ENCODE measurements at regions not wholly inside any gene's neighbourhood (a gene's known extent, or its start where the extent isn't known, plus 50 kb on each side); places are given as distances from the start of the nearest gene placed in this dataset.
A peak's percentile ranks its signal among the peaks of the same experiment; 100 is the strongest.

- ATAC-seq: peak; percentile 88
- H3K4me2 ChIP-seq (ENCODE audit: low read length): peak overlapping the region; percentile 64
Observed at GRCh38 chr18:39946623-39947061, 2008.4 kb upstream of the PIK3C3 start.

DNA sequence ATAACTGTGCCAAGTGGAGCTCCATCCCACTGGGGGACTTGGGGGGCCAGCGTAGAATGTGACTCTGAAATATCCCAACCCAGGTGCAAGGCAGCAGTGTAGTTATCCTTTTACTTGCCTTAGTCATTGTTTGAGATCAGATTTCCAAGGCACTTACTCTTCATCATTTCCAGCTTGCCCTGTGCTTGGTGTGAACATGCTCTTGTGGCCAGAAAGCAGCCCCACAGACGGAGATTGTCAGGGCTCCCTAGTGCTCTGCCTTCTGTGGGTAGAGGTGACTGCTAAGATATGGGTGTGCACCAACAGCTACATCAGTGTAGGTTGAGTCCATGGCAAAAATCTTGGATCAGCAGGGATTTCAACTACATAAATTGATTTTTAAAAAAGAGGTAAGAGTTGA is 2010.0 kb upstream of the PIK3C3 start:
- no peaks in the 10 kb centered on the region for H4K20me1 ChIP-seq (ENCODE audit: low read length)
- no peak overlapping the region for H3K9ac ChIP-seq (ENCODE audit: low read length)
- no peak overlapping the region for H3K4me3 ChIP-seq (ENCODE audit: low read length)
- no peaks in the 10 kb centered on the region for H3K36me3 ChIP-seq (ENCODE audit: low read depth, low read length)
- H3F3A ChIP-seq (ENCODE audit: low read length, unreplicated experiment): no peaks in the 10 kb centered on the region
- no TSS peak for BruUV-seq (replicated peaks)
- intact Hi-C loops (cut with micrococcal nuclease): loop anchor here (5.0 kb wide), 2 partner anchors 103 to 212 kb away; no protein-coding TSS in a partner anchor
- CTCF ChIA-PET: no interaction called here
- DNase-seq (peak; percentile 8), ATAC-seq (no peak)
- H3K79me2 ChIP-seq (ENCODE audit: low read length): no peaks in the 10 kb centered on the region
- TF ChIP-seq EZH2 (IDR thresholded peaks at IDR 0.05; ENCODE audit: low read length, unreplicated experiment): no peak
- TF ChIP-seq EZH2phosphoT487 (IDR thresholded peaks at IDR 0.05; ENCODE audit: borderline replicate concordance, low read length): no peak
- TF ChIP-seq CTCF (conservative IDR thresholded peaks at IDR 0.05; ENCODE audit: low read depth, low read length): no peak
- no peaks in the 10 kb centered on the region for H3K27me3 ChIP-seq (ENCODE audit: low read length)
- POLR2A ChIA-PET (ENCODE audit: unreplicated experiment): no interaction called here
- H2AFZ ChIP-seq (ENCODE audit: low read length): no peak overlapping the region
- no peak overlapping the region for H3K27ac ChIP-seq (ENCODE audit: low read length)
- H3K9me3 ChIP-seq (ENCODE audit: low read length): no peaks in the 10 kb centered on the region
- H3K9me2 ChIP-seq (replicated peaks; ENCODE audit: low read length): no peaks in the 10 kb centered on the region
- H3K4me2 ChIP-seq (ENCODE audit: low read length): no peak overlapping the region
- H3K4me1 ChIP-seq (ENCODE audit: insufficient read depth, low read length): peaks cover 24% of the 10 kb centered on the region

More at GRCh38 chr18:39946623-39947061, 2008.4 kb upstream of the PIK3C3 start:
- Histone ChIP-seq H3K9me2 (replicated peaks; ENCODE audit: low read length) (no peaks in the 10 kb centered on the region), H3K79me2 (ENCODE audit: low read length) (no peaks in the 10 kb centered on the region), H2AFZ (ENCODE audit: low read length) (no peak overlapping the region), H3K9ac (ENCODE audit: low read length) (no peak overlapping the region), H3K36me3 (ENCODE audit: low read depth, low read length) (no peaks in the 10 kb centered on the region), H3K27ac (ENCODE audit: low read length) (peak overlapping the region; percentile 70), H3K9me3 (ENCODE audit: low read length) (no peaks in the 10 kb centered on the region), H4K20me1 (ENCODE audit: low read length) (no peaks in the 10 kb centered on the region), H3F3A (ENCODE audit: low read length, unreplicated experiment) (no peaks in the 10 kb centered on the region), H3K4me1 (ENCODE audit: insufficient read depth, low read length) (peaks cover 32% of the 10 kb centered on the region), H3K4me3 (ENCODE audit: low read length) (no peak overlapping the region), H3K27me3 (ENCODE audit: low read length) (no peaks in the 10 kb centered on the region)
- DNase-seq: peak; percentile 81
- intact Hi-C loops (cut with micrococcal nuclease): loop anchor here (5.0 kb wide), 2 partner anchors 104 to 211 kb away; no protein-coding TSS in a partner anchor
- no peak for TF ChIP-seq EZH2 (IDR thresholded peaks at IDR 0.05; ENCODE audit: low read length, unreplicated experiment)
- TF ChIP-seq EZH2phosphoT487 (IDR thresholded peaks at IDR 0.05; ENCODE audit: borderline replicate concordance, low read length): no peak
- TF ChIP-seq CTCF (conservative IDR thresholded peaks at IDR 0.05; ENCODE audit: low read depth, low read length): no peak
- CTCF ChIA-PET: interaction anchor here (0.6 kb wide), 3 partner anchors 206 to 1444 kb away, joined by 3 to 6 read pairs (median 4); no protein-coding TSS in a partner anchor
- POLR2A ChIA-PET (ENCODE audit: unreplicated experiment): no interaction called here
- no TSS peak for BruUV-seq (replicated peaks)

GRCh38 chr18:39942702-39943101 is 2012.3 kb upstream of the PIK3C3 start:
- no peaks in the 10 kb centered on the region for H3K79me2 ChIP-seq (ENCODE audit: low read length)
- no peak overlapping the region for H3K9ac ChIP-seq (ENCODE audit: low read length)
- intact Hi-C loops (cut with micrococcal nuclease): no loop called here
- no peak overlapping the region for H3K4me3 ChIP-seq (ENCODE audit: low read length)
- H3K4me1 ChIP-seq (ENCODE audit: insufficient read depth, low read length): peaks cover 24% of the 10 kb centered on the region
- no peaks in the 10 kb centered on the region for H3K36me3 ChIP-seq (ENCODE audit: low read depth, low read length)
- DNase-seq (no peak), ATAC-seq (no peak)
- no peaks in the 10 kb centered on the region for H4K20me1 ChIP-seq (ENCODE audit: low read length)
- POLR2A ChIA-PET (ENCODE audit: unreplicated experiment): no interaction called here
- H3K4me2 ChIP-seq (ENCODE audit: low read length): no peak overlapping the region
- no peaks in the 10 kb centered on the region for H3K9me2 ChIP-seq (replicated peaks; ENCODE audit: low read length)
- no peak overlapping the region for H3K27ac ChIP-seq (ENCODE audit: low read length)
- BruUV-seq (replicated peaks): no TSS peak
- TF ChIP-seq EZH2phosphoT487 (IDR thresholded peaks at IDR 0.05; ENCODE audit: borderline replicate concordance, low read length) (no peak), EZH2 (IDR thresholded peaks at IDR 0.05; ENCODE audit: low read length, unreplicated experiment) (no peak), CTCF (conservative IDR thresholded peaks at IDR 0.05; ENCODE audit: low read depth, low read length) (no peak)
- H2AFZ ChIP-seq (ENCODE audit: low read length): no peak overlapping the region
- no peaks in the 10 kb centered on the region for H3K27me3 ChIP-seq (ENCODE audit: low read length)
- no peaks in the 10 kb centered on the region for H3F3A ChIP-seq (ENCODE audit: low read length, unreplicated experiment)
- CTCF ChIA-PET: no interaction called here
- no peaks in the 10 kb centered on the region for H3K9me3 ChIP-seq (ENCODE audit: low read length)
